Central memory CD8-positive, alpha-beta T cell (primary cell): ENCODE measurements at regions not wholly inside any gene's neighbourhood (a gene's known extent, or its start where the extent isn't known, plus 50 kb on each side); places are given as distances from the start of the nearest gene placed in this dataset.

ENCODE experiments used
- ATAC-seq: fragments of 150-1000 bp; cut with Tn5 transposase; replicated peaks from 2 replicates; pipeline ENCODE4 v1.10.0; 2022; ENCODE audit warnings: mild to moderate bottlenecking, moderate FRiP score, moderate number of reproducible peaks; ENCODE audit not compliant: poor library complexity, severe bottlenecking; ENCODE audit errors: extremely low read depth
- DNase-seq, 2 donors: peaks; one replicate each; pipeline ENCODE4 v3.0.0; 2021; ENCODE audit warnings: low spot score in 2 of 2
- H3K27ac Mint-ChIP-seq: one replicate; pipeline ENCODE4 v1.8.0; 2022; ENCODE audit warnings: low read depth, mild to moderate bottlenecking, moderate library complexity, mixed read lengths
- H3K27me3 Mint-ChIP-seq: one replicate; pipeline ENCODE4 v1.8.0; 2022; ENCODE audit warnings: mixed read lengths
- H3K36me3 Mint-ChIP-seq: one replicate; pipeline ENCODE4 v1.8.0; 2022; ENCODE audit warnings: mild to moderate bottlenecking, moderate library complexity, mixed read lengths; ENCODE audit not compliant: insufficient read depth
- H3K4me1 Mint-ChIP-seq: one replicate; pipeline ENCODE4 v1.8.0; 2022; ENCODE audit warnings: mixed read lengths
- H3K4me3 Mint-ChIP-seq: one replicate; pipeline ENCODE4 v1.8.0; 2022; ENCODE audit warnings: mild to moderate bottlenecking, moderate library complexity, mixed read lengths
- H3K9me3 Mint-ChIP-seq: one replicate; pipeline ENCODE4 v1.8.0; 2022; ENCODE audit warnings: mixed read lengths

GRCh38 chr3:20912406-20912805 is 726.4 kb upstream of the SGO1 start:
- Mint-ChIP-seq H3K4me3 (no peak overlapping the region), H3K27me3 (no peaks in the 10 kb centered on the region), H3K36me3 (no peaks in the 10 kb centered on the region), H3K9me3 (peaks cover 20% of the 10 kb centered on the region), H3K27ac (no peak overlapping the region), H3K4me1 (no peaks in the 10 kb centered on the region)
- ATAC-seq (no peak), DNase-seq (no peak)

DNA sequence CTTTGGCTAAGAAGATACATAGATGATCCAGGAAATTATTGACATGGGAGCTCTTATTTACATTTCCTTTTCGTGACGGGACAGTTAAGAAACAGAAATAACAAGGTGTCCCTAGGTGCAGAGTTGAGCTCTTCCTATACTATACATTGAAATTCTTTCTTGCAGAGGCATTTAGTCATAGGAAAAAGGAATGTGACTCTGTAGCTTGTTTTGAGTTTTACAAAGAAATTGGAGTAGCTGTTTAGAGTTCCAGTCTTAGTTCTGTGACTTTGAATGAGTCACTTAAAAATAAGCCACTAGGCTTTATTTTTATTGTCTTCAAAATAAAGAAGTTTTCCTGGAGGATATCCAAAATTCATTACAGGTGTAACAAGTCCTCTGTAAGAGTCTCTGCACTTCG is 723.5 kb upstream of the SGO1 start:
- Mint-ChIP-seq H3K4me1 (no peaks in the 10 kb centered on the region), H3K4me3 (no peak overlapping the region), H3K9me3 (peaks cover 19% of the 10 kb centered on the region), H3K27ac (no peak overlapping the region), H3K36me3 (no peaks in the 10 kb centered on the region), H3K27me3 (no peaks in the 10 kb centered on the region)
- DNase-seq (no peak), ATAC-seq (no peak)

- no peaks in the 10 kb centered on the region for H3K36me3 Mint-ChIP-seq
- no peaks in the 10 kb centered on the region for H3K27me3 Mint-ChIP-seq
- no peak overlapping the region for H3K27ac Mint-ChIP-seq
- H3K4me3 Mint-ChIP-seq = no peak overlapping the region
- DNase-seq = no peak
- ATAC-seq = no peak
- no peaks in the 10 kb centered on the region for H3K4me1 Mint-ChIP-seq
- H3K9me3 Mint-ChIP-seq = peaks cover 21% of the 10 kb centered on the region
These were observed 719.3 kb upstream of the SGO1 start for GRCh38 chr3:20905210-20905805.

DNA sequence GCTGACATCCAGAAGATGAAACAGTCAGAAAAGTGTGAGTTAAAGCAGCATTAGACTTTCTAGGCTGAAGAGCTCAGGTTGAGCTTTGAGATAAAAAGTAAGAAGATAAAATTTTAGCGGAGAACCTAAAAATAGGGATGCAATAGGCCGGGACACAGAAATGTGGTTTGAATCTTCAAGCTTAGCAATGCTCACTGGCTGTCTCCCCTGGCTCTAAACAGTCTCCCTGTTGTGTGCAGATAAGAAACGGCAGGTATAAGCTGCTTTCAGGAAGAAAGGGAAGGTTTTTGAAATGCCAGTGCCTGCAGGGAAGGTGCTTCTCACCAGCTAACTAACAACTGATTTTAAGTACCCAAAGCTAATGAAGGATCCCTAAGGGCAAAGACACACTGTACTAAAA is 718.7 kb upstream of the SGO1 start:
- Mint-ChIP-seq H3K4me1 (no peaks in the 10 kb centered on the region), H3K4me3 (no peak overlapping the region), H3K27me3 (no peaks in the 10 kb centered on the region), H3K27ac (no peak overlapping the region), H3K9me3 (peaks cover 23% of the 10 kb centered on the region), H3K36me3 (no peaks in the 10 kb centered on the region)
- DNase-seq (no peak), ATAC-seq (no peak)

- no peak overlapping the region for H3K4me3 Mint-ChIP-seq
- H3K9me3 Mint-ChIP-seq = peaks cover 30% of the 10 kb centered on the region
- no peak overlapping the region for H3K27ac Mint-ChIP-seq
- DNase-seq = no peak
- H3K36me3 Mint-ChIP-seq = no peaks in the 10 kb centered on the region
- no peak for ATAC-seq
- H3K4me1 Mint-ChIP-seq = no peaks in the 10 kb centered on the region
- H3K27me3 Mint-ChIP-seq = no peaks in the 10 kb centered on the region
These were observed 713.0 kb upstream of the SGO1 start for GRCh38 chr3:20898962-20899361.

DNA sequence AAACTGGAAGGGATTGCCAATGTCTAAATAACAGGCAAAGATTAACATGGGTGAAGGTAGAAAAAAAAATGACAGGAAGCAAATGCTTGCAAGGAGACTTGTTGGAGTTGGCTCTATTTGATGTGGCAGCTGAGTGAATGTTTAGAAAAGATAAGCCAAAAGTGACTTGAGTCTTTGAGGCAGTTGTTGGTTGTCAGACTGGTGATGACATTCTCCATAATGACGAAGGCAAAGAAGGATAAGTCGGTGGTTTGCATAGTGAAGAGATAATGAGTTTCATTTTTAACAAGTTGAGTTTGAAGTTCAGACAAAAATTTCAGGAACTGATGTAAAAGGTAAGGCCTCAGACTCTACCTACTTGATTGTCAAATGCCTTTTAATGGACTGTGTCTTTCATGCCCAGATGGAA is 704.1 kb upstream of the SGO1 start:
- Mint-ChIP-seq H3K27ac (no peak overlapping the region), H3K4me1 (no peaks in the 10 kb centered on the region), H3K9me3 (peaks cover 21% of the 10 kb centered on the region), H3K36me3 (no peaks in the 10 kb centered on the region), H3K27me3 (no peaks in the 10 kb centered on the region), H3K4me3 (no peak overlapping the region)
- no peak for ATAC-seq
- DNase-seq = no peak

DNA sequence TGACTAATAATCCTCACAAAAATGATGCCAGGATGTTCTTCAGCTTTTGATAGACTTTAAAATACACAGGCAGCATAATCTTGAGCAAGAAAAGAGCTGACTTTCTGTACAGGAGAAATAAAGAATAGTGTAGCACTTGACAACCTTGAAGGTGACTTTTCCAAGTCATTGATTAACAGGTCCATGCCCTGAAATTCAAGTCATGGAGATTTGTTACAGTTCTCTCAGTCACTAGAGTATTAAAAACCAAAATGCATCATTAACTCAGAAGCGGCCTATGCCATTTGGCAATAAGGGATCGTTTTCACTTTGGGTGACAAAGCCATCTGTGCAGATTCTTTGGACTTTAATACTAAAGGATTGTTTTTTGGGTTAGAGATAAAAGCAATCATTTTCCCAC is 692.7 kb upstream of the SGO1 start:
- no peaks in the 10 kb centered on the region for H3K36me3 Mint-ChIP-seq
- H3K4me1 Mint-ChIP-seq = no peaks in the 10 kb centered on the region
- no peaks in the 10 kb centered on the region for H3K27me3 Mint-ChIP-seq
- no peak for DNase-seq
- ATAC-seq = no peak
- H3K9me3 Mint-ChIP-seq = peaks cover 20% of the 10 kb centered on the region
- H3K4me3 Mint-ChIP-seq = no peak overlapping the region
- H3K27ac Mint-ChIP-seq = no peak overlapping the region

DNA sequence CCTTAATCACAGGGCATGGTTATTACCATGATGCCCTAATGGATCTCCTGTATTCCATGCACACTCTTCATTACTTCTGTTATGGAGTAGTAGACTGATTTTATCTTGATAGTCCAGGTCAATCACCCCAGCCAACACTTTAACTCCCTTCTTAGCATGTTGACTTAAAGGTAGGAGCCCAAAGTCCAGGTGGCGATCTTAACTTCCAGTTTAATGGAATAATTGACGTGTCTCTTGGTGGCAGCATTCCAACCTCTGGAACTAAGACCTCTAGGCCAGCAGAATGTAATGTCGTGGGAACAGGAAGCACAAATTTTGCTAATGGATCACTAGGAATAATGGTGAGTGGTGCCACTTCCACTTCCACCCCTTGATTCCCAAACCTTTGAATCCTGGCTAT is 687.2 kb upstream of the SGO1 start:
- H3K27ac Mint-ChIP-seq = no peak overlapping the region
- DNase-seq (no peak), ATAC-seq (no peak)
- H3K36me3 Mint-ChIP-seq = no peaks in the 10 kb centered on the region
- H3K4me3 Mint-ChIP-seq = no peak overlapping the region
- H3K9me3 Mint-ChIP-seq = peaks cover 23% of the 10 kb centered on the region
- H3K4me1 Mint-ChIP-seq = no peaks in the 10 kb centered on the region
- H3K27me3 Mint-ChIP-seq = no peaks in the 10 kb centered on the region

GRCh38 chr3:20870106-20870899 is 684.3 kb upstream of the SGO1 start:
- Mint-ChIP-seq H3K4me1 (no peaks in the 10 kb centered on the region), H3K27me3 (no peaks in the 10 kb centered on the region), H3K4me3 (no peak overlapping the region), H3K27ac (no peak overlapping the region), H3K9me3 (peaks cover 24% of the 10 kb centered on the region), H3K36me3 (no peaks in the 10 kb centered on the region)
- DNase-seq (no peak), ATAC-seq (no peak)

- ATAC-seq = no peak
- no peak for DNase-seq
- Mint-ChIP-seq H3K27ac (no peak overlapping the region), H3K4me1 (no peaks in the 10 kb centered on the region), H3K4me3 (no peak overlapping the region), H3K36me3 (no peaks in the 10 kb centered on the region), H3K9me3 (peaks cover 30% of the 10 kb centered on the region), H3K27me3 (no peaks in the 10 kb centered on the region)
These were observed 679.8 kb upstream of the SGO1 start for GRCh38 chr3:20865803-20866202.

- ATAC-seq (no peak), DNase-seq (no peak)
- Mint-ChIP-seq H3K4me3 (no peak overlapping the region), H3K27ac (no peak overlapping the region), H3K27me3 (no peaks in the 10 kb centered on the region), H3K9me3 (peaks cover 29% of the 10 kb centered on the region), H3K4me1 (no peaks in the 10 kb centered on the region), H3K36me3 (no peaks in the 10 kb centered on the region)
These were observed 675.4 kb upstream of the SGO1 start for GRCh38 chr3:20861454-20861853.

- DNase-seq (no peak), ATAC-seq (no peak)
- peaks cover 13% of the 10 kb centered on the region for H3K9me3 Mint-ChIP-seq
- no peaks in the 10 kb centered on the region for H3K27me3 Mint-ChIP-seq
- H3K36me3 Mint-ChIP-seq = no peaks in the 10 kb centered on the region
- H3K4me3 Mint-ChIP-seq = no peak overlapping the region
- no peak overlapping the region for H3K27ac Mint-ChIP-seq
- H3K4me1 Mint-ChIP-seq = no peaks in the 10 kb centered on the region
These were observed 671.6 kb upstream of the SGO1 start for GRCh38 chr3:20857636-20858035.

GRCh38 chr3:20853890-20854289 is 667.9 kb upstream of the SGO1 start:
- H3K27me3 Mint-ChIP-seq = no peaks in the 10 kb centered on the region
- H3K36me3 Mint-ChIP-seq = no peaks in the 10 kb centered on the region
- ATAC-seq = no peak
- H3K4me3 Mint-ChIP-seq = no peak overlapping the region
- no peak overlapping the region for H3K27ac Mint-ChIP-seq
- peaks cover 6% of the 10 kb centered on the region for H3K9me3 Mint-ChIP-seq
- no peaks in the 10 kb centered on the region for H3K4me1 Mint-ChIP-seq
- DNase-seq = no peak
